Thoracic aorta (tissue), 2 donors: ENCODE measurements at regions not wholly inside any gene's neighbourhood (a gene's known extent, or its start where the extent isn't known, plus 50 kb on each side); places are given as distances from the start of the nearest gene placed in this dataset.

Experiments
- ATAC-seq: fragments of 150-250 bp; one replicate; pipeline ENCODE4 v1.8.0; 2017; ENCODE audit warnings: low read depth; ENCODE audit not compliant: insufficient number of reproducible peaks, low FRiP score
- DNase-seq: peaks from one replicate; pipeline ENCODE4 v3.0.0-alpha.2; 2020; ENCODE audit warnings: low spot score
- H3K27ac ChIP-seq, 2 donors: fragments of 200-600 bp; sonication (generic); 1 replicate in 1 of 2; 2 replicates in 1 of 2; pipeline ENCODE4 v1.5.1; 2016; ENCODE audit warnings: mild to moderate bottlenecking in 2 of 2, moderate library complexity in 2 of 2
- H3K27me3 ChIP-seq: fragments of 200-600 bp; sonication (generic); replicated peaks from 2 replicates; pipeline ENCODE4 v1.6.0; 2016; ENCODE audit warnings: mild to moderate bottlenecking; ENCODE audit not compliant: insufficient read depth
- H3K36me3 ChIP-seq: fragments of 200-600 bp; sonication (generic); one replicate; pipeline ENCODE4 v1.5.1; 2016
- H3K4me1 ChIP-seq, 2 donors: fragments of 200-600 bp; sonication (generic); 1 replicate in 1 of 2; 2 replicates in 1 of 2; pipeline versions ENCODE4 v1.5.1 to v1.6.0; 2016; ENCODE audit warnings: low read depth in 2 of 2, mild to moderate bottlenecking in 1 of 2; ENCODE audit not compliant: control insufficient read depth in 1 of 2
- H3K4me3 ChIP-seq: fragments of 200-600 bp; sonication (generic); 2 replicates; pipeline ENCODE4 v1.5.1; 2016; ENCODE audit warnings: mild to moderate bottlenecking
- H3K9me3 ChIP-seq: fragments of 200-600 bp; sonication (generic); 2 replicates; pipeline ENCODE4 v1.5.1; 2016
- CTCF ChIP-seq: fragments of 200-600 bp; sonication (generic); IDR thresholded peaks from one replicate; pipeline ENCODE4 v1.5.1; 2019; ENCODE audit warnings: antibody characterized with exemption

GRCh38 chr4:147039976-147040575 lies 94.4 kb upstream of the TTC29 start:
- no peaks in the 10 kb centered on the region for H3K9me3 ChIP-seq
- no peak overlapping the region for H3K4me3 ChIP-seq
- ATAC-seq (no peak), DNase-seq (no peak)
- H3K27me3 ChIP-seq = no peaks in the 10 kb centered on the region
- no peak overlapping the region for H3K27ac ChIP-seq
- no peak for TF ChIP-seq CTCF
- no peaks in the 10 kb centered on the region for H3K36me3 ChIP-seq
- peaks cover 0 to 5% of the 10 kb centered on the region in 2 donors for H3K4me1 ChIP-seq

- ATAC-seq = no peak
- Histone ChIP-seq H3K27ac (no peak overlapping the region), H3K9me3 (no peaks in the 10 kb centered on the region), H3K27me3 (no peaks in the 10 kb centered on the region), H3K4me3 (no peak overlapping the region), H3K36me3 (no peaks in the 10 kb centered on the region), H3K4me1 (peaks cover 0 to 5% of the 10 kb centered on the region in 2 donors)
- no peak for DNase-seq
- no peak for TF ChIP-seq CTCF
These were observed 95.2 kb upstream of the TTC29 start for GRCh38 chr4:147040874-147041273.

- Histone ChIP-seq H3K36me3 (no peaks in the 10 kb centered on the region), H3K4me1 (peaks cover 0 to 5% of the 10 kb centered on the region in 2 donors), H3K27ac (no peak overlapping the region), H3K27me3 (no peaks in the 10 kb centered on the region), H3K4me3 (no peak overlapping the region), H3K9me3 (no peaks in the 10 kb centered on the region)
- no peak for TF ChIP-seq CTCF
- ATAC-seq = no peak
- DNase-seq = no peak
These were observed 95.7 kb upstream of the TTC29 start for GRCh38 chr4:147041376-147041775.

- Histone ChIP-seq H3K9me3 (no peaks in the 10 kb centered on the region), H3K36me3 (no peaks in the 10 kb centered on the region), H3K27me3 (no peaks in the 10 kb centered on the region), H3K27ac (no peak overlapping the region), H3K4me1 (peaks cover 0 to 5% of the 10 kb centered on the region in 2 donors), H3K4me3 (no peak overlapping the region)
- DNase-seq (no peak), ATAC-seq (no peak)
- no peak for TF ChIP-seq CTCF
These were observed 96.4 kb upstream of the TTC29 start for GRCh38 chr4:147042046-147042445.

GRCh38 chr4:147044241-147044640 lies 98.6 kb upstream of the TTC29 start:
- H3K27me3 ChIP-seq = no peaks in the 10 kb centered on the region
- ATAC-seq (no peak), DNase-seq (no peak)
- no peaks in the 10 kb centered on the region for H3K36me3 ChIP-seq
- no peaks in the 10 kb centered on the region for H3K9me3 ChIP-seq
- H3K4me1 ChIP-seq = no peaks in the 10 kb centered on the region
- H3K4me3 ChIP-seq = no peak overlapping the region
- TF ChIP-seq CTCF = no peak
- H3K27ac ChIP-seq = no peak overlapping the region
